ENCODE measurements at regions not wholly inside any gene's neighbourhood (a gene's known extent, or its start where the extent isn't known, plus 50 kb on each side); places are given as distances from the start of the nearest gene placed in this dataset.
A peak's percentile ranks its signal among the peaks of the same experiment; 100 is the strongest.

DNA sequence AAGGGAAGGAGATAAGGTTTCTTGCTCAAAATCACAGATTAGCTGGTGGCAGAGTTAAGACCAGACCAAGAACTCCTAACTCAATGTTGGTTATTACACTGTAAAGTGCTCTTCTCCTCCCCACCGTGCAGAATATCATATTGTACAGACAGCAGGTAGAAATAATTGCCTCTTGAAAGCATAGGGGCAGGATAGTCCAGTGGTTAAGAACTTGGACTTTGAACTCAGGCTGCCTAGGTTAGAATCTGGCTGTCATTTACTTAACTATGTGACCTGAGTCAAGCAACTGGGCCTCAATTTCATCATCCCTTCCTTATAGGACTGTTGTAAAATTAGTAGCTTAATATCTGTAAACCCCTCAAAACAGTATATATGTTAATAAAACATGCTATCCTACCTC lies 114.9 kb upstream of the HIVEP3 start:
- DNase-seq, result no peak

DNA sequence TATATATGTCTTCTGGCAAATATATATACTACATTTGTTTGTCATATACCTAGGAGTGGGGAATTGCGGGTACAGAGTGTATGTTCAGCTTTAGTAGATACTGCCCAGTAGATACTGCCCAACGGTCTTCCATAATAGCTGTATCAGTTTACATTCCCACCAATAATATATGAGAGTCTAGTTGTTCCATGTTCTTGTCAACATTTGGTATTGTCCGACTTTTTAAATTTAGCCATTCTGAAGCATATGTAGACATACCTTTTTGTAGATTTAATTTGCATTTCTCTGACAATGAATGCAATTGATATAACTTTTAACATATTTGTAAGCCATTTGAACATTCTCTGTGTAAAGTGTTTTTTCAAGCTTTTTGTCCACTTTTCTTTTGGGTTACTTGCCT lies 99.0 kb upstream of the HIVEP3 start:
- no peak for DNase-seq

- DNase-seq, result no peak
Observed at GRCh38 chr1:42017259-42017658, 98.5 kb upstream of the HIVEP3 start.

GRCh38 chr1:42014823-42015222 lies 96.1 kb upstream of the HIVEP3 start:
- no peak for DNase-seq

- DNase-seq, result no peak
Observed at GRCh38 chr1:42013881-42014470, 95.3 kb upstream of the HIVEP3 start.

DNA sequence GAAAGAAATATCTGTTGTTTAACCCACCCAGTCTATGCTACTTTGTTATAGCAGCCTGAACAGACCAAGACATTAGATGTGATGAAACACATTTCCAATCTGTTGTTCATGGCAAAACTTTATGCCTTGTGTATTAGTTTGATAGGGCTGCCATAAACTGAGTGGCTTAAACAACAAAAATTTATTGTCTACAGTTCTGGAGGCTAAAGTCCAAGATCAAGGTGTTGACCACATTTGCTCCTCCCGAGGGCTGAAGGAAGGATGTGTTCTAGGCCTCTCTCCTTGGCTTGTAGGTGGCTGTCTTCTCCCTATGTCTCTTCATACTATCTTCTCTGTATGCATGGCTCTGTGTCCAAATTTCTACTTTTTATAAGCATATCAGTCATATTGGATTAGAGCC lies 94.1 kb upstream of the HIVEP3 start:
- DNase-seq, result no peak

DNA sequence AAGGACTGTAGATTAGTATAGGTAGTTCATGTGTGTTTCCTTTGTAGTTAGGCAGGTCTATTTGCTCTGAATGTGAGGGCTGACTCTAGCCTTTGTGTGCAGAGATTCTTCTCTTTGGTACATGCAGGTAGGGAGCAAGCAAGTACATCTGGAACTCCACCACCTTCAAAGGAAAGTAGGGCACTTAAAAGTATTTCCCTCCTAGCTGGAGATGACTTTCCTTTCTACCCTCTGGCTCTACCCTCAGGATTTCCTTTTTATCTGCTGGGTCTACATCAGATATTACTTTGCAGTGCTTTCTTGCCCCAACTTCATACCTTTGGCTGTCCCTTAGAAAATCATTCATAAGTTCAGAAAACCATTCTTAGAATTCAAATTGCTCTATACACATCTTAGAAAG lies 91.7 kb upstream of the HIVEP3 start:
- no peak for DNase-seq

- DNase-seq, result no peak
Observed at GRCh38 chr1:42008264-42008663, 89.5 kb upstream of the HIVEP3 start.

GRCh38 chr1:42006836-42007235 lies 88.1 kb upstream of the HIVEP3 start:
- DNase-seq, result no peak

DNA sequence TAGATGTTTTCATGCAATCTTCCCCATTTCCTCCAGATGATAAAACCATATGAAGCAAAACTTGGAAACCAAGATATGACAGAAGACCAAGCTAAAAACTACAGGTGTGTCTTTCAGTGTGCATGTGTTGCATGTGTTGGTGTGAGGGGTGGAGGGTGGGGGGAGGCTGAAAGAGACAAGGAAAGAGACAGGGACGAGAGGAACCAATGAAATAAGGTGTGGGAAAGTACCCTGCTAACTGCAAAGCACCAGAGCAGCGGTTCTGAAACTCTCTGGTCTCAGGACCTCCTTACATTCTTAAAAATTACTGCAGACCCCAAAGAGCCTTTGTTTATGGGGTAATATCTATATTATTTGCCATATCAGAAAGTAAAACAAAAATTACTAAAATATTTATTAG lies 87.4 kb upstream of the HIVEP3 start:
- no peak for DNase-seq

DNA sequence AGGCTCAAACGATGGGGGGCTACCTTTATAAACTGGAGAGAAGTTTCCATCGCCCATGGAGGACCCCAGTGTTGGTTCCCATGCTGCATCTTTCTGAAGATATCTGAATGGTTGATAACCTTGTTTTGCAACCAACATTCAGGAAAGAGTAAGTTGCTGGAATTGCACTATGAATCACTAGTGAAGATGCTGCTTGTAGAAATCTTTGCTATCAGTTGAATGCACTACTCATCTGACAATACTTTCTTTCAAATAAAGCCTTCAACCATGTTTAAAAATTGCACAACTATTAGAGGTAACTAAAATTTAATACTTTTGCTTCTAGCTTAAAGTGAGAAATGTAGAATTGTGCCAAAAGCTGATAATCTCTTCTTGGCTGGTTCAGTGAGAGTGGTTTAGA lies 86.8 kb upstream of the HIVEP3 start:
- no peak for DNase-seq

DNA sequence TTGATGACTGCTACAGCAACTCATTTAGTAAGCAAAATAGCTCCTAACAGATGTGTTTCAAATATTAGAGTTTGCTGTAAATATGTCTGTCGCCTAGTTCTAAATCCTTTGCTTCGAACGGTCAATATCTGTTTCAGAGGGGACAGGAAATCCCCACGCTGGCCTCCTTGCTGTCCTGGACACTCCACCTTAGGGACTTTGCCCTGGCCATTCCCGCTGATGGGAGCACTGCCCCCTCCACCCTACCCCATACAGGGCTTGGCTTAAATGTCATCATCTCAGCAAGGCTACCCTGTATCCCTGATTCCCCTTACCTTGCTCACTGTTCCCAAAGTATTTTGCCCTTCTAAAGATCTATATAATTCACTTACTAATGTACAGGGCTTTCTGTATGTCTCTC lies 86.1 kb upstream of the HIVEP3 start:
- no peak for DNase-seq

GRCh38 chr1:42004322-42004721 lies 85.6 kb upstream of the HIVEP3 start:
- no peak for DNase-seq

DNA sequence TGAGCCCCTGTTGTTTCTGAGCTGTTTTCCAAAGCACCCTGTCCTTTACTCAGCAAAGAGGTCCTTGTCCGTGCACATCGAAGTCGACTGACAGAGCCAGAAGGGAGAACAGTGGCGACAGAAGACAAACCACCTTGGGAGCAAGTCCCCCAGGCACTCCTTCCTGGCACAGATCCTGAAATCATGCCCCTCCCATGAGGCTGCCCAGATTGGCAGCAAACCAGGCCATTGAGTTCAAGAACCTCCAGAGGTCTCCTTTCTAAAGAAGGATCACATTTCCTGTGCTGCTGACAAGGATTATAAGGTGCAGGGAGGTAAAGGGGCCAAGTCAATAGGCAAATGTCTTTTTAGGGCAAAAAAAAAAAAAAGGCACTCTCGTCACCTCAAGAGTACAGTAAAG lies 84.7 kb upstream of the HIVEP3 start:
- DNase-seq, result peak; percentile 23

DNA sequence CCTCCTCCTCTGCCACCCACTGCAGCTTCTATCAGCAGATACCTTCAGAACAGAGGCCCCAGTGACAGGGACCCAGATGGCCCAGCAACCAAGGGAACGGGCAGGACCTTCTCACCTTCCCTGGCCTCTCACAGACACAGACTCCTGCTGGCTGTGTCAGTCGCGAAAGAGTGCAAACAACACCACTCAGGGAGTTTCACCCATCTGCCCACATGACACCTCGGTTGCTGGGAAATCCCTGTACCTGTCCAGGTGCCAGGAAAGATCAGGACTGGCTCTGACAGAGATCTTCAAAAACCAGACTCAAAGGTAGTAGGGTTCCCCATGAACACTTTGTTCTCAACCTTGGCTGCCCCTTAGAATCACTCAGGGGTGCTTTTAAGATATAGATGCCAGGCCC lies 83.5 kb upstream of the HIVEP3 start:
- no peak for DNase-seq

- DNase-seq, result no peak
Observed at GRCh38 chr1:42000766-42001165, 82.0 kb upstream of the HIVEP3 start.

DNA sequence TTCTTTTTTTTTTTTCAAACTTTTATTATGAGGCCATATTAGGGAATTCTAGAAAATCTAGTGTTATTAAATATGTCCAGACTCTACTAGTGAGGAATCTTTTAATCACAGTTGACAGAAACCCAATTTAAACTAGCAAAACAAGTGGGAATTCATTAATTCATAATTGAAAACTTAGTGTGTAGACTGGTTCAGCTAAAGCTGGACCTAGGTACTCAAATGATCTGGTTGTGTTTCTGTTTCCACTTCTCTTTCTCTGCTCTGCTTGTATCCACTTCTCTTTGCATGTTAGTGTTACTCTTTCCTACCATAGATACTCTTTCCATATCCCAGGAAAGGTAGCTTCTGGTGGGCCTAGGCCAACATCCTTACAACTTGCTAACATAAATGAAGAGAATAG lies 81.2 kb upstream of the HIVEP3 start:
- no peak for DNase-seq

DNA sequence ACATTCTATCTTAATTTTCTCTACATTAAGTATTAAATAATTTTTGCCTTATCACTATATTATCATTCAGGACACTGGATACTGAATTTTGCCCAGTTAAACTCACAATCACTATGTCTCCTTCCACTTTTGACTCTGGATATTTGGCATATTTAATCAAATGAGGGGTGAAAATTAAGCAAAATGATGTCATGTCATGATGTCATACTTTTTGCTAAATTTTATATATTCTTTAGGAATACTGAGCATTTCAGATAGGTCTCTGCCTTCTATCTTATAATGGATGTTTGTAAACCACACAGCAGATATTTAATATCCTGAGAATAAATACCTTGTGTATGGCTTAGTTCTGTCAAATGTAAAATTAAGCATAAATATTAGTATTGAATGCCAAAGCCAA lies 79.5 kb upstream of the HIVEP3 start:
- no peak for DNase-seq

GRCh38 chr1:41997153-41997552 lies 78.4 kb upstream of the HIVEP3 start:
- DNase-seq, result no peak

DNA sequence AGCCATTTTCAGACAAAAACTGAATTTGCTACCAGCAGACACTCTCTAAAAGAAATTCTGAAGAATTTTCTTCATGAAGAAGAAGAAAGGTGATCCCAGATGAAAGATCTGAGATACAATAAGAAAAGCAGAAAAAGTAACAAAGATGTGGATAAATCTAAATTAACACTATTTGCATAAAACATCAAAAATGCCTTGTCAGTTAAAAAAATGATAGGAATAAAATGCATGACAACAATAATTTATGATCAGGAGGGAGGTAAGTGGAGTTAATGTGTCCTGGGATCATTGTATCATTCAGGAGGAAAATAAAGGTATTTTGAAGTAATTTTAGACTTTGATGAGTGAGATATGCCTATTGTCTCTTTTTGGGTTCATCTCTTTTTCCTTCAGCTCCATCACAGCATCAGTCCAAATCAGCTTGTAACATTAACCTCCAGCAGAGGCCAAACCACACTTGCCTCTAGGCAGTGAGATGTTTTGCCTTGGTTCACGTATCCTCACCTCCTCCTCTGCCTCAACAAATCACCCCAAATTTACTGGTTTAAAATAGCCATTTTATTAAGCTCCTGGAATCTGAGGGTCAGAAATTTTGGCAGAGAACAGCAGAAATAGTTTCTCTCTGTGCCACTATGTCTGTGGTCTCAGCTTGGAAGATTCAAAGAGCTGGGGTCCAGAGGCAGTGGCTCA lies 76.9 kb upstream of the HIVEP3 start:
- DNase-seq, result no peak

DNA sequence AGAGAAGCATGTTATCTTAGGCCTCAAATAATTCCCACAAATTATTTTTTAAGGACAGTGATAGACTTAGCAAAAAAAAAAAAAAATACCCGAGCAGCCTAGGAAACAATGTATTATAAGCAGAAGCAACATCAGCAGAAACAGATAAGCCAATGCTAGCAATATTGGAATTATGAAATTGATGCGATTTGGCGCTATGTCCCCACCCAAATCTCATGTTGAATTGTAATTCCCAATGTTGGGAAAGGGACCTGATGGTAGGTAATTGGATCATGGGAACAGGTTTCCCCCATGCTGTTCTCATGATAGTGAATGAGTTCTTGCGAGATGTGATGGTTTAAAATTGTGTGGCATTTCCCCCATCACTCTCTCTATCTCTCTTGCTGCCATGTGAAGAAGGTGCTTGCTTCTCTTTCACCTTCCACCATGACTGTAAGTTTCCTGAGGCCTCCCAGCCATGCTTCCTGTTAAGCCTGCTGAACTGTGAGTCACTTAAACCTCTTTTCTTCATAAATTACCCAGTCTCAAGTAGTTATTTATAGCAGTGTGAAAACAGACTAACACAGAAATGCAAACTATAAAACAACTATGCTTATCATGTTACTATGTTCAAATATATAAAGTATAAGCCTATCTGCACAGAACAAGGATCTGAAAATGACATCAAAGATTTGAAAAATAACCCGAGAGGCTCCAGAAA lies 75.6 kb upstream of the HIVEP3 start:
- DNase-seq, result no peak

DNA sequence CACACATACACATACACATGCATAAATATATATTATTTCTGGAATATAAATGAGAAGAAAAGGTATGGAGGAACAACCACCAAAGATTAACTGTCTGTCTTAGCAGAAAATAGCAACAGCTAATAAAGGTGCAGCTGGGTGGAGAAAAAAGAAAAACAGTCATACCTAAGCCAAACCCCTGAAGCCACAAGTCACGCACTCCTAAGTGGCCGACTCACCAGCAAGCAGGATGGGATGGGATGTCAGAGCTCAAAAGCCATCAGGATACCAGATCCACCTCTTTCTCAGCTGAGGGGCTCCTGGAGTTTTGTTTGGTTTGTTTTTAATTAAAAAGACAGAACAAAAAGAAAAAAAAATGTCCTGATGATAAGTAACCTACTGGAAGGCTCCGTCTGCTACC lies 64.7 kb upstream of the HIVEP3 start:
- DNase-seq, result no peak

DNA sequence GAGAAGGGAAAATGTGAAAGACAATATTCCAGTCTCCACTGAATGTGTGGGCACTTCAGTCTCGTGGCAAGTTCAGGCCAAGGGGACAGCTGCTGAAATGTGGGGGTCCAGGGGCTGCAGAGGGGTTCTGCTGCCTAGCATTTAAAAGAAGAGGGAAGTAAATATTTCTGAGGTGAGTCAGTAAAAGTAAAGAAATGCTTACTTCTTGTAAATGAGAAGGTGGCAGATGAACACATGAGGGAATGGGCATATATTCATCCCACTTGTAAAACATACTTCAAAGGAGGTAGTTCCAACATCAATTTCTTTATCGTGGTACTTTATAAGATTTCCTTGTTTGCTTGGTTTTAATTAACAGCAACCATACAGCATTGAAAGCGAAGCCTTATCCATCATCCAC lies 63.1 kb upstream of the HIVEP3 start:
- DNase-seq, result no peak

DNA sequence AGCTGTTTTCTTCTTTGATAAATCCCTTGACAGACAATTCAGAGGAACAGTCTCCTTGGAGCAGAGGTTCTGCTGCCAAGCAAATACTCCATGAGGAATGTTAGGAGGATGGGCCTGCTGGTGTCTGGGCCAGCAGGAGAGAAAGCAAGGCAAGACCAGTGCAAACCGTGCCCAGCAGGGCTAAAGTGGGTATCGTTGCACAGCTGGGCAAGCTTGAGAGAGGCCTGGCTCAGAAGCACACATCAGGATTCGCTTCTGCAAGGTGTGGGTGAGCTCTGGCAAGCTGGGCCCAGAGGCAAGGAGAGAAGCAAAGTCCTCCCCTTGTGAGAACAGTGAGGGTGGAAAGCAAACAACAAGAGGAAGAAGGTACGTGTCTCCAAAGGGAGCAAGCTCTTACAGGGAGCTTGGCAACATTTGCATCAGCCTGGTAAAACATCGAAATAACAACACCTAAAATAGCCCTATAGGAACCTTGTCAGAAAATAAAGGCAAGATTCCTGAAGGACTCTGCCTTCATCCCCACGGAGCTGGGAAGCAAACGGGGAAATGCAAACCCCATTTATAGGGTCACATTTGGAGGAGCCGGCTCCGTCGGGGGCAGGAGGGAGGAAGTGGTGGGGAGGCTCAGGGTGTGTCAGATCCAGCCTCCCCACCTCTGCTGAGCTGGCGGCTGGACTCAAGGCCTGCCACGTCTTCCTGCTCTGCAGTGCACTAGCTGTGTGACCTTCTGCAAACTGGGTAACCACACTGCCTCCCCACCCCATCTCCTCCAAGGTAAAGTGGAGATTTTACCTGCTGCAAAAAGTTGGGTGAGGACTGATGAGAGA lies 62.3 kb upstream of the HIVEP3 start:
- no peak for DNase-seq

Measured in NCI-H1105 (cell line).